NCI-H2196 (cell line): ENCODE measurements at regions not wholly inside any gene's neighbourhood (a gene's known extent, or its start where the extent isn't known, plus 50 kb on each side); places are given as distances from the start of the nearest gene placed in this dataset.

Experiments used
- DNase-seq: peaks from one replicate; lab custom pipeline; 2025; ENCODE audit not compliant: unreplicated experiment; lab: John Stamatoyannopoulos, UW

- peak; percentile 59 for DNase-seq
These were observed 239.8 kb downstream of the HAUS1 start for GRCh38 chr18:46343931-46344372.

- no peak for DNase-seq
These were observed 240.4 kb downstream of the HAUS1 start for GRCh38 chr18:46344416-46345180.

- DNase-seq, result no peak
These were observed 240.9 kb downstream of the HAUS1 start for GRCh38 chr18:46345181-46345465.

GRCh38 chr18:46346213-46346612 lies 242.0 kb downstream of the HAUS1 start:
- DNase-seq, result no peak

- no peak for DNase-seq
These were observed 242.9 kb downstream of the HAUS1 start for GRCh38 chr18:46346896-46347630.

GRCh38 chr18:46350598-46351159 lies 246.5 kb downstream of the HAUS1 start:
- no peak for DNase-seq

GRCh38 chr18:46352520-46353250 lies 248.5 kb downstream of the HAUS1 start:
- no peak for DNase-seq

GRCh38 chr18:46353460-46353859 lies 249.3 kb downstream of the HAUS1 start:
- no peak for DNase-seq

- DNase-seq, result no peak
These were observed 252.3 kb downstream of the HAUS1 start for GRCh38 chr18:46356278-46357033.

- DNase-seq, result no peak
These were observed 256.0 kb downstream of the HAUS1 start for GRCh38 chr18:46360102-46360699.

- DNase-seq, result no peak
These were observed 256.7 kb downstream of the HAUS1 start for GRCh38 chr18:46360866-46361265.

- DNase-seq, result no peak
These were observed 258.3 kb downstream of the HAUS1 start for GRCh38 chr18:46362533-46362932.

- DNase-seq, result no peak
These were observed 259.9 kb downstream of the HAUS1 start for GRCh38 chr18:46364048-46364447.

GRCh38 chr18:46366201-46366600 lies 262.0 kb downstream of the HAUS1 start:
- no peak for DNase-seq

GRCh38 chr18:46366751-46367376 lies 262.7 kb downstream of the HAUS1 start:
- no peak for DNase-seq

- DNase-seq, result no peak
These were observed 265.1 kb downstream of the HAUS1 start for GRCh38 chr18:46369323-46369722.

- DNase-seq, result no peak
These were observed 266.7 kb downstream of the HAUS1 start for GRCh38 chr18:46370898-46371297.

- no peak for DNase-seq
These were observed 268.5 kb downstream of the HAUS1 start for GRCh38 chr18:46372670-46373069.

- DNase-seq, result no peak
These were observed 268.9 kb downstream of the HAUS1 start for GRCh38 chr18:46373131-46373530.

- DNase-seq, result no peak
These were observed 269.6 kb downstream of the HAUS1 start for GRCh38 chr18:46373791-46374190.
